GM21528 (cell line): ENCODE measurements at regions not wholly inside any gene's neighbourhood (a gene's known extent, or its start where the extent isn't known, plus 50 kb on each side); places are given as distances from the start of the nearest gene placed in this dataset.
"Not testable (repeated sequence)": the region's sequence is repeated elsewhere in the genome, so short reads cannot be mapped to it uniquely, and the experiment has no call there.

Experiments
- ATAC-seq: cut with Tn5 transposase; IDR thresholded peaks from one replicate; pipeline ENCODE4 v1.9.1; 2021; ENCODE audit warnings: mild to moderate bottlenecking, moderate library complexity; ENCODE audit not compliant: unreplicated experiment, low FRiP score

GRCh38 chr5:74465724-74466123 is 174.8 kb downstream of the ENC1 start:
- ATAC-seq, result no peak

DNA sequence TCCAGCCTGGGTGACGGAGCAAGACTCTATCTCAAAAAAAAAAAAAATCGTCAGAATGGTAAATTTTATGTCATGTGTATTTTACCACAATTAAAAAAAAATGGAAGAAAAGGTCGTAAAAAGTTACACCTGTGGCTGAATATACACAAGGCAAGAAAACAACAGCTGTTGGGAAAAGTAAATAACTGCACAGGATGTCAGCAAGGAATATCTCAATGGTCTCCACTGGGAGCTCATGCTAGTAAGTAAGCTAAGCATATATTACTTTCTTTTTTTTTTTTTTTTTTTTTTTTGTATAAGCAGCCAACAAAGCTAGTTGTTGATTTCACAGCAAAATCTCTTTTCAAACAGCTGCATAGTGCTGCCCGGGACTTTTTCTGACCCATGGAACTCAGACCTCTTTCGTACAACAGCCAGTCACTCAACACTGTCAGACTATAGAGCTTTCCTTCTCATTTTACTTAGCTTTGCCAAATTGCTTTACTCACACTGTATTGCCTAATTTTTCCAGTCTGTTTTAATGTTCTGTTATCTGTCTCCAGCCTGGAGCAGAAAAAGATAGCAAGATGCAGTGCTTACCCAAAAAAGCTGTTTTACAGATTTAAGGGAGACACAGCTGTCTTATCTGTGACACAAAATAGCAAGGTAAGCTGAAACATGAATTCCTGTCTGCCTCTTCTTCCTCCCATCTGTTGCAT is 175.9 kb downstream of the ENC1 start:
- no peak for ATAC-seq

DNA sequence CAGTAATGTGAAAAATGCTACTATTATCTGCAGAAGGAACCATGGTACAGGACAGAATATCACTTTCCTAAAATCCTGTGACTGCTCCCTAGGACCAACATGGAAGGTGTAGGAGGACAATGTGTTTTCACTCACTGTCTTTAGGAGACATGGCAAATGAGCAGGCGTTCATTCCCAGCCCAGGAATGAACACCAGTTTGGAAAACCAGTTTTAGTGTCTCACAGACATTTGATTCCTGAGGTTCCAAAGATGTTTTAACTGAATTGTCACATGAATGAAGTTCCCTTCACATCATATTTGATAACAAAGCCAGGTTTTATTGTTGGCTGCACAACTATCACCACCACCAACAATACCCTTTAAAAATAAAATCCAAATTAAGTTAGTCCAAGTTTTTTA is 178.2 kb downstream of the ENC1 start:
- no peak for ATAC-seq

DNA sequence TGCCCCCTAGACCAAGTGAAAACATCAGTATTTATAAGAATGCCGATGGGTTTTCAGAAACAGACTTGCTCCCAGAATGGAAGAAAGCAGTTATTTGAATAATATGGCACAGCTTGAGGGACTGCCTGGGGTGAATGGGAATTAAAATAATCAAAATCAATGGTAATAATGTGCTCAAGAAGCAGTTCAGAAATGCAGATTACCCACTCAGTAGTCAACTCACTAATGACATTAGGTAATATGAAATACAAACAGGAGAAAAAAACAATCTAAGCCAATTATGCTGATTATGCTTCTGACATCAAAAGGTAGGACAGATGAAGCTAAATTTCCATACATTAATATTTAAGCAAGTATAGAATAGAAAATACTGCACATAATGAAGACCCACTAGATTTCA is 179.3 kb downstream of the ENC1 start:
- ATAC-seq, result no peak

GRCh38 chr5:74460694-74461093 is 179.8 kb downstream of the ENC1 start:
- ATAC-seq, result no peak

DNA sequence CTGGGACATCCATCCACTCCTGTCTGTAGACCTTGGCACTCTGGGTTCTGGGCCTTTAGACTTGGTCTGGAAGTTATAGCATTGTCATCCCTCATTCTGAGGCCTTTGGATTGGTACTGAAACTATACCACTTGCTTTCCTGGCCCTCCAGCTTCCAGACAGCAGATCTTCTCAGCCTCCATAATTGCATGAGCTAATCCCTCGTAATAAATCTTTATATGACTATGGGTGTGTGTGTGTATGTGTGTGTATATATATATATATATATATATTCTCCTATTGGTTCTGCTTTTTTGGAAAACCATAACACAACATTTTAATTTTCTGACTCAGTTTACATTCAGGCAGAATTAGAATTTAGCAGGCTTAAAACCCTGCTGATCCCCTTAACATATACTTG is 180.5 kb downstream of the ENC1 start:
- no peak for ATAC-seq

DNA sequence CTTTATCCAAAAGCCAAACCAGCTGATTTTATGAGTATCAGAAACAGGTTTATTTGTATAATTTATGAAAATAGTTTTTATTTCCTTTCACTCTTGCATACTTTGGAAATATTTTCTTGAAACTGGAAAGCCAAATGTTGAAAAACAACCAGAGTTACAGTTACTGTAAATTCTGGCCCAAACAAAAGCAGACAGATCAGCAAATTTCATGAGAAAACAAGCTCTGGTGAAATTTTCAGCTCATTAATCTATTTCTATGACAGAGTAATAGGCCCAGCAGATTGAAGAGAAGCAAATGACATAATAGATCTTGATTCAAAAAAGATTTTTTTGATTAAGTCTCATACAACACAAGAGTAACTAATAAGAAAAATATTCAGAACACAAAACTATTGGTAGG is 182.7 kb downstream of the ENC1 start:
- no peak for ATAC-seq

- no peak for ATAC-seq
Observed at GRCh38 chr5:74454263-74455030, 186.1 kb downstream of the ENC1 start.

DNA sequence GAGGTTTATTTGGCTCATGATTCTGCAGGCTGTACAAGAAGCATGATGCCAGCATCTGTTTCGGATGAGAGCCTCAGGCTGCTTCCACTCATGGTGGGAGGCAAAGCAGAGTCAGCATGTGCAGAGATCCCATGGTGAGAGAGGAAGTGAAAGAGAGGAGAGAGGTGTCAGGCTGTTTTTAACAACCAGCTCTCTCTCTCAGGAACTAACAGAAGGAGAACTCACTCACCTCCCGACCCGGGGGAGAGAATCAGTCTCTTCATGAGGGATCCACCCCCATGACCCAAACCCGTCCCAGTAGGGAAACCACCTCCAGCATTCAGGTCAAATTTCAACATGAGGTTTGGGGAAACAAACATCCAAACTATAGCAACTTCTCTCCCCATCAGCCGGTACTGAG is 187.7 kb downstream of the ENC1 start:
- ATAC-seq, result no peak

DNA sequence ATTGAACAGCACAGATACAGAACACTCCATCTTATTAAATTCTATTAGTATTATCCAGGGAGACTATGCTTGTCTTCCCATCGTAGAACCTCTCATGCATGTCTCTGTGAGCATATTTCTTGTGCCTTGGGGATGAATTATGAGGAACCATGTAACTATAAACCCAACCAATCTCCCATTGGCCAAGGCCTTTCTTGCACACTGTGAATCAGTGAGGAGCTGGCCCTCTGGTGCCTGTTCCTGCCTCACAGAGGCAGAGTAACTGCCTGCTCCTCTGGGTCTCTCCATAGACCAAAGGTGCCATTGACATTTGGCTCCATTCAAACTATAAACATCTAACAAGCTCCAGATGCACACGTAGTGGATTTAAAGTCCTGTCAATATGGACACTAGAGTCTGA is 190.4 kb downstream of the ENC1 start:
- no peak for ATAC-seq

DNA sequence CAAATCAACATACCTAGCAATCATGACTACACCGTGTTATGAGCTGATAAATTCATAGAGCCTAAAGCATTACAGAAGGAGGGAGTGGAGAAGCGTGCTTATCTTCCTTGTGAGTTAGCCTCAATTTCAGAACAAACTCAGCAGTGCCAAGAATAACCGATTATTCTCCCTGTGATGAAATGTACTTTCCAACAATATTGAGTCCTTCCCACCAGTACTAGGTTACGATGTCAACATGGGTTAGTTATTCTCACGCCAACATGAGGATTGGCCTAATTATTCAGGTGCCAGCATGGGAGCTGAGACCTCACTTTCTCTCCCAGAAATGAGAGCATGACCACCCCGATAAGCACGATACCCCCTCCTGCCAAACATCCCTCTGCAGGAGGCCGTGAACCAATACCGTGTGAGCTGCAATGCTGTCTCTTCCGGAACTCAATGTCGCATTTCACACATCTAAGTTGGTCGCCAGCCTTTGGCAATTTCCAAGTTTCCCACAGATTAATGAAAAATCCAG is 193.7 kb downstream of the ENC1 start:
- ATAC-seq, result no peak

DNA sequence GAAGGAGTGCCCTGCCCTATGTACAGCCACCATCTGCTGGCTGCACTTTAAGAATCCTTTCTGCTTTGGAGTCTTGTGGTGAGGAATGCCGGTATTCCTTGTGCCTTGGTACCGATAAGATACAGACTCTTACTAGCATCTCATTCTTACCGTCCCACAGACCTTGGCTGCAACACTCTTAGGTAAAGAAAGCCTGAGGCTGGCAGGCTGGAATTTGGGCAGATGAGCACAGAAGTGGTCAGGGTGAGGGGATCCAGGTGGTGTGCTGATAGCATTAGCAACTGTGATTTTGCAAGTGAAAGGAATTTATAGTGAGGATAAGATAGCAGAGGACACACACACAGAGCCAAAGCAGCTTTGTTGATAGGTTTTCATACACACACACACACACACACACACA is 198.1 kb downstream of the ENC1 start:
- no peak for ATAC-seq

DNA sequence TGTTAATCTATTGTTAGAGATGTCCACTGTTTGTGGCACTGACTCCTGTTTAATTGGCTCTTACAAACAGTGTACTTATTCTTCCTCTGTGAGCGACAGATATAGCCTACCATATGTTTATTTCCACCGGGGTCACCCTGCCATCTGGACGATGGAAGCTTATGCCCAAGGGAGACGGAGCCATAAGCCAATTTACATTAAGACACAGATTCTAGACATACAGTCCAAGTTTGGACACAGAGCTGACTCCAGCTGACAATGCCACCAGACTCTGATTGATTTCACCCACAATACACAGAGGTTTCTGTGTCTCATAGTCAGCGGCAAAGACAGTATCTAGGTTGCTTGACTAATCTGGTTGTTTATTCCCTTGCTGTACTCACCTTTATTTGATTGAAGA is 198.9 kb downstream of the ENC1 start:
- ATAC-seq, result no peak

DNA sequence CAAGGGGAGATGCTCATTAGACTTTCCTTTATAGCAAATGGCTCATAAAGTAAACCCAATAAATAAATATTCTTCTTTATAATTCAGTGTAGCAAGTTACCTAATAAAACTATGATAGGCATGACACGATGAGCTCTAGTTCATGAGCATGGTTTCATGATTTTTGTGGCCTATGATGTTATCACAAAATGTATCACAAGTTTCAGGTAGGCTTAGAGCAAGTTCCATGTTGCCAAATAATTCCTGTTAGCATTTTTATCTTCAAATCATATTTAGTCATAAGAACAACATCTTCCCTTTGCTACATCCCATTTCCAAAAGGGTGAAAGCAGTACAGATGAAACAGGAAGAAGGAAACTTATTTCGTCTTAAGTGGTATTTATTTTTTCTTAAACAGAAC is 200.2 kb downstream of the ENC1 start:
- no peak for ATAC-seq

DNA sequence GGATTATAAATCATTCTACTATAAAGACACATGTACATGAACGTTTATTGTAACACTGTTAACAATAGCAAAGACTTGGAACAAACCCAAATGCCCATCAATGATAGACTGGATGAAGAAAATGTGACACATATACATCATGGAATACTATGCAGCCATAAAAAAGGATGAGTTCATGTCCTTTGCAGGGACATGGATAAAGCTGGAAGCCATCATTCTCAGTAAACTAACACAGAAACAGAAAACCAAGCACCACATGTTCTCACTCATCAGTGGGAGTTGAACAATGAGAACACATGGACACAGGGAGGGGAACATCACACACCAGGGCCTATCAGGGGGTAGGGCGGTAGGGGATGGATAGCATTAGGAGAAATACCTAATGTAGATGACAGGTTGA is 202.7 kb downstream of the ENC1 start:
- ATAC-seq, result not testable (repeated sequence)

DNA sequence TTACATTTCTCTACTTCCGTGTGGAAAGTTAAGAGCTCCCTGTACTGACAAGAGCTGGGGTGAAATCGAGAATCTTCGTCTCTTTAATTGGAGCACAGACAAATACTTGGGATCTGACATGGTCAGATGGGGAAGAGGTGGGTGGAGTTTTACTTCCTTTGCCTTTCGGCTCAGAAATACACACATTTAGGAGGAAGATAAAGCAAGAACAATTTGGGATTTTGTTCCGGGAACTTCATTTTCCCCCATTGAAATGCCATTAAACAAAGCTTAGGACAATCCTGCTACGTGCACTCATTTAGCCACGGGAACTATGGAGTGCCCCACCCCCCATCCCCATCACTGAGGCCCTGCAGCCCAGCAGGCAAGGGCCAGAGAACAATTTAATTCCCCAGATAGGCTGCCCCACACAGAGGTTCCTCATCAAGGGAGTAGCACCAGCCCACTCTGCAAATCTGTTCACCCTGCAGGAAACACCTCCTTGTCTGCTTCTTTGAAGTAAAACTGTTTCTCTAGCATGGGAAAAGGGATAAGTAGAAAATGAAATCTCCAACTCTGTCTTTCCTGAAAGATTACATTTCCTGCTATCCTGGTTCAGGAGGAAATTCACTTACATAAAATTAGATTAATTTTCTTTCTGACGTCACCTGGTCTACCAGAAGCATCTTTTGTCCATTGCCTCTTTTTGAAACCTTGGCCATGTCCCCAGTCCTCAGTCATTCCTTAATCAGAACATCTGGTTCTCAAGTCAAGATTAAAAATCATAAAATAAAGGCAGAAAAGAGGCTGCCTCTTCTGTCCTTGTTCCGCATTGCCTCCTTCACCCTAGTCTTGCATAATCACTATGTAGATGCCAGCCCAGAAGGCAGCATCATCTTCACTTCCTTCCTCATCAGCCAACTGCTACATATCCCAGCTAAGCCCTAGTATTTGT is 206.4 kb downstream of the ENC1 start:
- ATAC-seq, result no peak

DNA sequence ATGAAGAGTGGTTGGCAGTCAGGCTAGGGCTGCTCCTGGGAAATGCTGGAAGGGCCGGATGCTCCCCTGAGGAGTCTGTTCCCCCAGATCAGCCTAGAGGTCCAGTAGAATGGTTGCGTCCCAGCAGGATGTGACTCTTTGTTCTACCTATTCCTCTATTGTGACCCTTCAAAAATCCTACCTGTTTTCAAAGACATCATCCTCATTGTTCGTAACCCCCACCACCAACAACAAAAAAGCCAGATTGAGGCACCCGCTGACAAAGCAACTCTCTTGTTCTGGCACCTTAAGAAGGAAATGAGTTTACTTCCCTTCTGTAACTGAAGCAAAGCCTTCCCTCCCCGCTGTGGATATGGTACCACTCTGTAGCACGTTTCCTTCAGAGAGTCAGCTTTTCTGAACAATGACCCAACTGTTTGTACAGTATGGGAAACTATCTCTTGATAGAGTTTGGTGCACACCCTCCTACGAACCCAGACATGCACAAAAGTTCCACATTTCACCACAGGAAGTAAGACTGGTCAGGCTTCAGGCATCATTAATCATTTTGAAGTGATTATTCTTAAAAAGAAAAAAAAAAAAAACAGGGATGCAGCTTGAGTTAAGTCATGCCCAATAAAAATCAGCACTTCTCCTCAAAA is 207.2 kb downstream of the ENC1 start:
- no peak for ATAC-seq

GRCh38 chr5:74432721-74433120 is 207.8 kb downstream of the ENC1 start:
- ATAC-seq, result no peak

DNA sequence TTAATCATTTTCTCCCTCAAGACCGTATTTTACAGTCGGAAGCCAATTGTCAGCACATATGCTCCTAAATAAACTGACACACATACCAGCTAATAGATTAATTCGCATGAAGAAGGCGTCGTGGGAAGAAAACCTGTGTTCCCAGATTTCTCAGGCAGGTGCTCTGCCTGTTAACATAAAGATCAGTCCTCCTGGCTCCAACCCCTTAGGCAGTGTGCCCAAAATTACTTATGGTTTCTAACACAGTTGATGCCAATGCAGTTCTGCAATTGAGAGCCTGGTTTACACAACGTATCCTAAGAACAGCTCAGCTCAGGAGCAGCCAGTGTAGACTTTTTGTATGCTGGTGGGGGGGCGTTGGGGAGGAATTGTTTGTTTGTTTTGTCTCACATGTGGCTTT is 208.3 kb downstream of the ENC1 start:
- ATAC-seq, result no peak

DNA sequence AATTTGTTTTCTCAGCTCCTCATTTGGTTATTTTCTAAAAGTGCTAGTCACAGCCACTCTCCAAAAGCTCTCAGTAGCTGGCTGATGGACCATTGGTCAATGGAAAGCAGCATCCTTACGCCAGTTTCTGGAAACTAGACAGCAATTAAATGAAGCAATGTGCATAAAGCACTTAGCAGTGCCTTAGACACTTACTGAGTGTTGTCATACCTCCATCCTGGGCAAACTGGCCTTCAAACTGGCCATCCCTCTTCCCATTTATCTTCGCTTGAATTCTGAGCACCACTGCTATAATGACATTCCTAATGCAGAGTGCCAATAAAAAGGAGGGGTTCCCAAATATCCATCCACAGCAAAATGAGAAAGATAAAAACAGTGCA is 209.2 kb downstream of the ENC1 start:
- ATAC-seq, result no peak
